DMS114 treated with DMSO at 0.1 percent for 48 hours (cell line): ENCODE measurements at regions not wholly inside any gene's neighbourhood (a gene's known extent, or its start where the extent isn't known, plus 50 kb on each side); places are given as distances from the start of the nearest gene placed in this dataset.

Experiments used
- DNase-seq: peaks from one replicate; lab custom pipeline; 2025; ENCODE audit not compliant: unreplicated experiment; lab: John Stamatoyannopoulos, UW

- DNase-seq, result no peak
Measured at GRCh38 chr13:33372251-33372919, 86.8 kb upstream of the STARD13 start.

DNA sequence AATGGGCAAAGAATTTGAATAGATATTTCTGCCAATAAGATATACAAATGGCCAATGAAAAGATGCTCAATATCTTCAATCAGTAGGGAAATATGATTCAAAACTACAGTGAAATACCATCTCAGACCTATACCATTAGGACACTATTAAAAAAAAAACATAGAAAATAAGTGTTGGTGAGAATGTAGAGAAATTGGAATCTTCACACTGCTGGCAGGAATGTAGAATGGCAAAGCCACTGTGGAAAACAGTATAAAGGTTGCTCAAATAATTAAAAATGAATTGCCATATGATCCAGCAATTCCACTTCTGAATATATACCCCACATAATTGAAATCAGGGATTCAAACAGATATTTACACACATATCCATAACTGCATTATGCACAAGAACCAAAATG is 88.1 kb upstream of the STARD13 start:
- DNase-seq, result no peak

- DNase-seq, result no peak
Measured at GRCh38 chr13:33375421-33375820, 89.9 kb upstream of the STARD13 start.

- no peak for DNase-seq
Measured at GRCh38 chr13:33376212-33376611, 90.7 kb upstream of the STARD13 start.

- DNase-seq, result no peak
Measured at GRCh38 chr13:33377411-33377810, 91.9 kb upstream of the STARD13 start.

DNA sequence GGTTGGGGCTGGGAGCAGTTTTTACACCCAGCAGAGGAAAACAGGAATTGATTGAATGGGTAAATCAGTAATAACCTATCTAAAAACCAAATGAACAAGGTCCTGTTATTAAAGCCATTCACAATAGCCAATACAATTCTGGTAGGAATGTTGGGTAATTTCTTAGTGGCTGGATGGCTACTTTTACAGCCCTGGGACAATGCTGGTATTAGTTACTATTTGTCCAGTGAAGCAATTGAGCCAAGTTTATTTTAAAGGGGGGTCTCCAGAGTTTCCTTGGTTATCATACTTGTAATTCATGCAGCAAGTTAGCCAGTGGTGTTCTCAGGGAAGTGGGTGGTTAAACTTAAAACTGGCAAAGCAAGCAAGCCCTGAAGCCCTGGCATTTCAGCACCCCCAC is 92.3 kb upstream of the STARD13 start:
- DNase-seq, result no peak

GRCh38 chr13:33379608-33380007 is 94.1 kb upstream of the STARD13 start:
- no peak for DNase-seq

DNA sequence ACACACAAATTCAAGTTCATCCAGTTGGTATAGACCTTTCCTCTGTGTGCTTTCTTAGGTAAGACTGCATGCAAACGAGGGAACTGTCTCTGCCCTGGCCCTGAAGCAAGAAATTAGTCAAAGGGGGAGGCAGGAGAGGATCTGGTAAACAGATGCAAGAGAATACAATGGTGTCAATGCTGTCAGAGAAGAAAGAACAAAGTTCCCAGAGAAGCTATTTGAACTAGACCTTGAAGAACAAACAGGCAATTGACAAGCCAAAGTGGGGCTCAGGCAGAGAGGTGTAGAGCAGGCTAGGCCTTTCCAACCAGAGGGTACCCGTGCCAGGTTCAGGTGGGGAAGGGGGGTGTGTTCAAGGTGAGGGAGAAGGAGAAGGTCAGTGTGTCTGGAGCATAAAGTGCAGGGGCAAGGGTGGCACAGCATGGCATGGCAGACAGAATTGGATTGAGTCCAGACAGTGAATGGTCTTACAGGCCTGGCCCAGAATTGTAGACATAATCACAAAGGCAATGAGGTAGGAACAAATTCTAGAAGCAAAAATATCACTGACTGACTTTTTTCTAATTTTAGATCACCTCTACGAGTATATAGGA is 95.0 kb upstream of the STARD13 start:
- no peak for DNase-seq

- DNase-seq, result no peak
Measured at GRCh38 chr13:33381180-33381579, 95.6 kb upstream of the STARD13 start.

GRCh38 chr13:33381906-33382305 is 96.4 kb upstream of the STARD13 start:
- no peak for DNase-seq

DNA sequence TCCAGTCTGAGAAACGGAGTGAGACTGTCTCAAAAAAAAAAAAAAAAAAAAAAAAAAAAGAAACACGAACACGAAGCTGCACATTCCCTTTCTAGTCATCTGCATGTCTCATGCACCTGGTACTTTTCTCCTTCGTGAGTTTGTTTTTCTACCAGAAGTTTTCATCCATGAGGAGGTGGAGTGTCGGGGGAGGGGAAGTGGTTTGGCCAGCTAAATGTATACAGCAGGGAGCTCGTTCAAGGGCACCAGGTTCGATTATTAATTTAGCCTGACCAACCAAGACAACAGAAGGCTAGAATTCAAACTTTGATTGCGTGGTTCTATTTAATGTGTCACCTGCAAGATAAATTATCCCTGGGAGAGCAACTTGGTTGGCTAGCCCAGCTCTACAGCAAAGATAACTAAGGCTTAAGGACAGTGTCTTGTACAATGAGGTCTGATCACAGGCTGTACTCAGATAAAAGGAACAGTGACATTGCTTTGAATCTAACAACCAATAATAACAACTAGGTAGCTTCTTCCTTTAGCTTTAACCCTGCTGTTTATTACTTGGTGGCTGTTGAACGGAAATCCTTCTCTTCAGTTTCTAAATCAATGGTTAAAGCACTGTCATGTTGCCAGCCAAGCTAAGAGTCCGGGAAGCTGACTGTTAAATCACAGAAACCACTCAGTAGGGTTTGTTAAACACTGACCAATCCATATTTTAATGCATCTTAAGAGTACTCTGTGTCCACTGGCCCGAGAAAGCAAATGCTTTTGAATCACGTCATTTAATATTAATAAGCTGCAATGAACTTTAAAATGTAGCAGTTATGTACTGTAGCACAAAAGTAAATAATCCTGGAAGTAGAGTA is 98.4 kb upstream of the STARD13 start:
- no peak for DNase-seq

DNA sequence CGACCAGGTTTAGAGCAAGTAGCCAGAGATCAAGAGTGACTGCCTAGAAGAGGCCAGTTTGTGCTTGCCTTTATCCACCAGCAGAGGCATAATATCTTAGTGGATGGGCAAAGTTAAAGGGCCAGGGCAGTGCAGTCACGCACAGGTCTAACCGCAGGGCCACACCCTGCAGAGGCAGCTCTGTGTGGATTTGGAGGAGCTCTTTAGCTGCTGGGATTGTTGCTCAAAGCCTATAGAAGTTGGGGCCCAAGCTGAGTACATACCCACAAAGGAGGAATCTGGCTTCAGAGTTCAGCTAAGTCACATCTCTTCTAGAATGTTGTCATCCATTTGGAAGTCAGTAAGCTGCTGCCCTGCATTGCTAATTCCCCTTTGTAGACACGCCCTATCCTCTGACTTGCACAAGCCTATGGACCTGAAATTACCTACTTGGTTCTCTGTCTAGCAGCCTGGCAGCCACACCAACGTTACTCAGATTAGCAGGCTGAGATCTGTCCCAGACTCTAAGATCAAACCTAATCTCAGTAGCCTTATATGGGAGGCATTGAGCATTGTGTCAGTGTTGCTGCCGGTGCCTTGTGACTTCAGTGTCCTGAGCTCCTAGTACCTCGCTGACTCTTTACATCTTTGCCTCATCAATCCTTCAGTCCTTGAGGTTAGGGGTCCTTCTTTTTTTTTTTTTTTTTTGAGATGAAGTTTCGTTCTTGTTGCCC is 102.9 kb upstream of the STARD13 start:
- no peak for DNase-seq

GRCh38 chr13:33392794-33393405 is 107.3 kb upstream of the STARD13 start:
- no peak for DNase-seq

- no peak for DNase-seq
Measured at GRCh38 chr13:33394294-33394932, 108.9 kb upstream of the STARD13 start.

DNA sequence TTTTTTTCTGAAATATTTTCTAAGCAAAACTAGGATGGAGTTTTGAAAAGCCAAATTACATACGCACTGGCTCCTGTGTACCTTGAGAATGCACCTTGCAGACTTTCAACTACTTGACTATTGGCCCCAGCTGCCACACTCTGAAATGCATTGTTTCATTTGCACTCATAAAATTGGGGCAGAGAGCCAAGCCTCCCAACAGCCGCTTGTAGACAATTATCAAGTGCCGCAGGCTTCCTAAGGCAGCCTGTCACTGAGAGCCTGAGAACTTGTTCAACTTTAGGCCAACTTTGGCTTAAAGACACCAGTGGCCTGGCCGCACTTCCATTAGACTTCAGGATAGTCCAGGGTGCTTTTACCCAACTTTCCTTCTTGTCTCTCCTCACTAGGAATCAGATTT is 115.7 kb upstream of the STARD13 start:
- no peak for DNase-seq

GRCh38 chr13:33402975-33403374 is 117.4 kb upstream of the STARD13 start:
- no peak for DNase-seq

DNA sequence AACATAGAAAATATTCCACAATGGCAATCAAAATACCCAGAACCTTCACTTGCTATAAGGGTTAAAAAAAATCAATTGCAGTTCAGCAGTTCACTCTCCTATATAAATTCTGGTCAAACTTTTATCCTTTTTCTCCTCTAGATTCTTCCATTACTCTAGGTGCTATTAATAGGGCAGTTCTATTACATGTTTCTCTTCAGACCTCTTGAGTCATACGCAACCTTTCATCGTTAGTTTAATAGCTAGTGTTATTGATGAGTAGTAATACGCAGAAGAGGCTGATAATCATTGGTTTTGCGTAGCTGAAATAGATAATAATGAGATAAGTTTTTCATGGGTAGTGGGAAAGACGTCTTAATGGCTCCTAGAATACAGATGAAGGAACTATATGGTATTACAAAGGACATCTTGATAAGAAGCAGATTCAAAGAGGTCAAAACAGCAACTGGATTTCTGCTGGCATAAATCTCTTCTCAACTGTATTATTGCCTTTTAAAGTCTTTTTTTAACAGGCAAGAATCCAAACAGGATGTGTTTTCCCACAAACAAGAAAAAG is 118.3 kb upstream of the STARD13 start:
- no peak for DNase-seq

- DNase-seq, result no peak
Measured at GRCh38 chr13:33405371-33405770, 119.8 kb upstream of the STARD13 start.

GRCh38 chr13:33409673-33410510 is 124.3 kb upstream of the STARD13 start:
- DNase-seq, result no peak
